GM21576 (cell line): ENCODE measurements at regions not wholly inside any gene's neighbourhood (a gene's known extent, or its start where the extent isn't known, plus 50 kb on each side); places are given as distances from the start of the nearest gene placed in this dataset.

Experiments used
- ATAC-seq: cut with Tn5 transposase; IDR thresholded peaks from one replicate; pipeline ENCODE4 v1.9.1; 2021; ENCODE audit warnings: mild to moderate bottlenecking, moderate library complexity; ENCODE audit not compliant: unreplicated experiment

- peak; percentile 66 for ATAC-seq
Measured at GRCh38 chr15:38072348-38073177, 138.1 kb downstream of the TMCO5A start.

GRCh38 chr15:38073178-38073946 is 138.9 kb downstream of the TMCO5A start:
- ATAC-seq: no peak

GRCh38 chr15:38074029-38074428 is 139.6 kb downstream of the TMCO5A start:
- no peak for ATAC-seq

GRCh38 chr15:38075466-38075865 is 141.0 kb downstream of the TMCO5A start:
- no peak for ATAC-seq

- no peak for ATAC-seq
Measured at GRCh38 chr15:38076786-38077185, 142.3 kb downstream of the TMCO5A start.

- no peak for ATAC-seq
Measured at GRCh38 chr15:38079236-38079635, 144.8 kb downstream of the TMCO5A start.

- no peak for ATAC-seq
Measured at GRCh38 chr15:38080651-38081275, 146.3 kb downstream of the TMCO5A start.

- ATAC-seq: peak; percentile 69
Measured at GRCh38 chr15:38084289-38084688, 149.8 kb downstream of the TMCO5A start.

- ATAC-seq: peak; percentile 74
Measured at GRCh38 chr15:38085114-38085513, 150.7 kb downstream of the TMCO5A start.

GRCh38 chr15:38085931-38086568 is 151.6 kb downstream of the TMCO5A start:
- ATAC-seq: peak; percentile 58

GRCh38 chr15:38086611-38087010 is 152.2 kb downstream of the TMCO5A start:
- ATAC-seq: no peak

GRCh38 chr15:38088971-38089370 is 154.5 kb downstream of the TMCO5A start:
- ATAC-seq: no peak

- no peak for ATAC-seq
Measured at GRCh38 chr15:38090223-38090622, 155.8 kb downstream of the TMCO5A start.

- no peak for ATAC-seq
Measured at GRCh38 chr15:38090678-38091077, 156.2 kb downstream of the TMCO5A start.

GRCh38 chr15:38091078-38091645 is 156.7 kb downstream of the TMCO5A start:
- ATAC-seq: no peak

GRCh38 chr15:38093931-38094330 is 158.7 kb upstream of the SPRED1 start:
- ATAC-seq: no peak

GRCh38 chr15:38102972-38103371 is 149.7 kb upstream of the SPRED1 start:
- ATAC-seq: no peak

GRCh38 chr15:38103564-38103963 is 149.1 kb upstream of the SPRED1 start:
- ATAC-seq: no peak

- ATAC-seq: no peak
Measured at GRCh38 chr15:38111070-38111469, 141.6 kb upstream of the SPRED1 start.

GRCh38 chr15:38112406-38112805 is 140.2 kb upstream of the SPRED1 start:
- ATAC-seq: no peak

- ATAC-seq: no peak
Measured at GRCh38 chr15:38115121-38115520, 137.5 kb upstream of the SPRED1 start.
